Activated T-cell treated with anti-CD3 and anti-CD28 coated beads, Interleukin-2, amount 50 U/mL, for 72 hours (primary cell): ENCODE measurements at regions not wholly inside any gene's neighbourhood (a gene's known extent, or its start where the extent isn't known, plus 50 kb on each side); places are given as distances from the start of the nearest gene placed in this dataset.

Source experiments
- ATAC-seq, 2 donors: fragments of 150-1000 bp; cut with Tn5 transposase; replicated peaks in 1 of 2; 2 replicates each; pipeline ENCODE4 v1.10.0; 2021; ENCODE audit warnings: moderate library complexity in 2 of 2, mild to moderate bottlenecking in 1 of 2
- DNase-seq, 2 donors: peaks; one replicate each; pipeline ENCODE4 v3.0.0; 2021 to 2022; ENCODE audit warnings: mixed read lengths in 1 of 2
- H3K27ac Mint-ChIP-seq: one replicate; pipeline ENCODE4 v1.8.0; 2022; ENCODE audit warnings: mild to moderate bottlenecking, moderate library complexity, mixed read lengths
- H3K27me3 Mint-ChIP-seq: one replicate; pipeline ENCODE4 v1.8.0; 2022; ENCODE audit warnings: low read depth, mixed read lengths
- H3K36me3 Mint-ChIP-seq, 2 donors: one replicate each; pipeline ENCODE4 v1.8.0; 2022; ENCODE audit warnings: mixed read lengths in 2 of 2, mild to moderate bottlenecking in 1 of 2; ENCODE audit not compliant: insufficient read depth in 2 of 2
- H3K4me1 Mint-ChIP-seq: one replicate; pipeline ENCODE4 v1.8.0; 2022; ENCODE audit warnings: low read depth, mixed read lengths
- H3K4me3 Mint-ChIP-seq, 2 donors: one replicate each; pipeline ENCODE4 v1.8.0; 2022; ENCODE audit warnings: mild to moderate bottlenecking in 2 of 2, mixed read lengths in 2 of 2, moderate library complexity in 2 of 2
- H3K9me3 Mint-ChIP-seq, 2 donors: one replicate each; pipeline ENCODE4 v1.8.0; 2022; ENCODE audit warnings: mixed read lengths in 2 of 2

GRCh38 chr9:515665-516064 is 301.0 kb downstream of the DOCK8 start:
- peaks cover 68% of the 10 kb centered on the region for H3K4me1 Mint-ChIP-seq
- no peaks in the 10 kb centered on the region for H3K27me3 Mint-ChIP-seq
- peak in 1 of 2 donors; percentile 18 for ATAC-seq
- peaks cover 3 to 7% of the 10 kb centered on the region in 2 donors for H3K36me3 Mint-ChIP-seq
- H3K27ac Mint-ChIP-seq: peak overlapping the region; percentile 81
- DNase-seq: no peak
- H3K4me3 Mint-ChIP-seq: peak overlapping the region; percentile 45 to 82
- H3K9me3 Mint-ChIP-seq: peaks cover 0 to 4% of the 10 kb centered on the region in 2 donors

- Mint-ChIP-seq H3K4me3 (peak overlapping the region; percentile 78 to 90), H3K36me3 (peaks cover 3 to 7% of the 10 kb centered on the region in 2 donors)
Measured at GRCh38 chr9:517993-518392, 303.3 kb downstream of the DOCK8 start.

DNA sequence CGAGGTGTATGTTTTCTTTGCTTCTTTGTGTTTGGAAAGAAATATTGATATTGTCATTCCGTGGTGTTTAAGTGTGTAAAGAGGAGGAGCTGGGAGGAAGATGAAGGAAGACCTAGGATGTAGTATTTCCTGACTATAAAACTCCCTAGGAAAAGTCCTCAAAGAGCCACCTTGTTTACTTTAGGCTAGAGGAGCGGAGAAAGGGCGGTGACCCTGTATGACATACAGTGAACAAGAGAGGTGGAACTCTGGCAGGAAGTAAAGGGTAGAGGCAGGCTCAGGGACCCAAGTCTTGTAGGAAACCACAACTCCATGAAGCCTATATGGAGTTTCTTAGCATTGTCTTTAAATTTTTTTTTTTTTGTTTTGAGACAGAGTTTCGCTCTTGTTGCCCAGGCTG is 303.9 kb downstream of the DOCK8 start:
- Mint-ChIP-seq H3K36me3 (peaks cover 3 to 7% of the 10 kb centered on the region in 2 donors), H3K27ac (peak overlapping the region; percentile 97), H3K9me3 (peaks cover 0 to 4% of the 10 kb centered on the region in 2 donors), H3K27me3 (no peaks in the 10 kb centered on the region), H3K4me3 (peak overlapping the region; percentile 78 to 90), H3K4me1 (peaks cover 62% of the 10 kb centered on the region)
- ATAC-seq (peak; percentile 53 to 58), DNase-seq (no peak)

More at GRCh38 chr9:517993-518392, 303.3 kb downstream of the DOCK8 start:
- Mint-ChIP-seq H3K27ac (peak overlapping the region; percentile 97), H3K9me3 (peaks cover 0 to 4% of the 10 kb centered on the region in 2 donors), H3K27me3 (no peaks in the 10 kb centered on the region), H3K4me1 (peaks cover 64% of the 10 kb centered on the region)
- ATAC-seq (peak; percentile 36 to 40), DNase-seq (no peak)

- peaks cover 57% of the 10 kb centered on the region for H3K4me1 Mint-ChIP-seq
Measured at GRCh38 chr9:519579-519978, 304.9 kb downstream of the DOCK8 start.

DNA sequence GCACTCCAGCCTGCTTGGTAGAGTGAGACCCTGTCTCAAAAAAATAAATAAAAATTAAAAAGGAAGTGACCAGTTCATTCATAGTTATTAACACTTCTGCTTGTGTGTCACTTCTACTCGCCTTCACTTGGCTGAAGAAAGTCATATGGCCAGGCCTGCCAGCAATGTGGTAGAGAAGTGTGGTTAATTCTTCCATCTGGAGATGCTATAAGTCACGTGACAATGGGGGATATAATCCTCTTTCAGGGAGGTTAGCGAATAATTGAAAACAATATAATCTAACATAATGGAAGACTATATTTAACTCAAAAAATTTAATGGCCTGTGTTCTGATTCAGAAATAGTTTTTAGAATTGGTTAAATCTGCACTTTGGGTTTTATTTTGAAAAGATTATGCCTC is 305.6 kb downstream of the DOCK8 start:
- Mint-ChIP-seq H3K9me3 (no peaks in the 10 kb centered on the region), H3K36me3 (no peaks in the 10 kb centered on the region), H3K4me1 (peaks cover 51% of the 10 kb centered on the region), H3K27ac (no peak overlapping the region), H3K27me3 (no peaks in the 10 kb centered on the region), H3K4me3 (no peak overlapping the region)
- DNase-seq (no peak), ATAC-seq (no peak)

More at GRCh38 chr9:519579-519978, 304.9 kb downstream of the DOCK8 start:
- Mint-ChIP-seq H3K27ac (peak overlapping the region; percentile 69), H3K36me3 (peaks cover 0 to 3% of the 10 kb centered on the region in 2 donors), H3K9me3 (no peaks in the 10 kb centered on the region), H3K4me3 (no peak overlapping the region), H3K27me3 (no peaks in the 10 kb centered on the region)
- DNase-seq (no peak), ATAC-seq (peak in 1 of 2 donors; percentile 27)

- Mint-ChIP-seq H3K27ac (no peak overlapping the region), H3K36me3 (no peaks in the 10 kb centered on the region), H3K27me3 (no peaks in the 10 kb centered on the region), H3K9me3 (no peaks in the 10 kb centered on the region), H3K4me3 (no peak overlapping the region), H3K4me1 (peaks cover 33% of the 10 kb centered on the region)
- DNase-seq (no peak), ATAC-seq (no peak)
Measured at GRCh38 chr9:522190-522589, 307.5 kb downstream of the DOCK8 start.

GRCh38 chr9:522658-523057 is 308.0 kb downstream of the DOCK8 start:
- no peak overlapping the region for H3K27ac Mint-ChIP-seq
- ATAC-seq (no peak), DNase-seq (no peak)
- no peaks in the 10 kb centered on the region for H3K9me3 Mint-ChIP-seq
- H3K36me3 Mint-ChIP-seq: no peaks in the 10 kb centered on the region
- no peak overlapping the region for H3K4me3 Mint-ChIP-seq
- H3K4me1 Mint-ChIP-seq: peaks cover 29% of the 10 kb centered on the region
- no peaks in the 10 kb centered on the region for H3K27me3 Mint-ChIP-seq

DNA sequence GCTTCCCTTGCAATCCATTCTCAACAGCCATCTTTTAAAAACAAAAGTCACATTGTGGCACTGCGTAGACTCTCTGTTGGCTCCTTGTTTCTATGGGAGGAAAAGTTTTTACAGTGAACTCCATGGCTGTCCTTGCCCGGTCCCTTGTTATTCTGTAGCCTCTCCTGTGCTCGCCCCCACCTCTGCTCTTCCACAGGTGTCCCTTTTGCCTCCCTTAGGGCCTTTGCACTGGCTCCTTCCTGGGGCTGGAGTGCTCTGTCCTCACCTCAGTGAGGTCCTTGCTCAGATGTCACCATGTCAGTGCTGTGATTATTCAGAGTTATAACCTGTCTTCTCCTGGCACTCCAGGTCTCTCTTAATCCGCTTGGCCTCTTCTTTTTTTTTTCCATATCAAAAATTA is 308.8 kb downstream of the DOCK8 start:
- DNase-seq (no peak), ATAC-seq (no peak)
- Mint-ChIP-seq H3K36me3 (no peaks in the 10 kb centered on the region), H3K9me3 (no peaks in the 10 kb centered on the region), H3K27ac (no peak overlapping the region), H3K4me3 (no peak overlapping the region), H3K4me1 (peaks cover 21% of the 10 kb centered on the region), H3K27me3 (no peaks in the 10 kb centered on the region)

DNA sequence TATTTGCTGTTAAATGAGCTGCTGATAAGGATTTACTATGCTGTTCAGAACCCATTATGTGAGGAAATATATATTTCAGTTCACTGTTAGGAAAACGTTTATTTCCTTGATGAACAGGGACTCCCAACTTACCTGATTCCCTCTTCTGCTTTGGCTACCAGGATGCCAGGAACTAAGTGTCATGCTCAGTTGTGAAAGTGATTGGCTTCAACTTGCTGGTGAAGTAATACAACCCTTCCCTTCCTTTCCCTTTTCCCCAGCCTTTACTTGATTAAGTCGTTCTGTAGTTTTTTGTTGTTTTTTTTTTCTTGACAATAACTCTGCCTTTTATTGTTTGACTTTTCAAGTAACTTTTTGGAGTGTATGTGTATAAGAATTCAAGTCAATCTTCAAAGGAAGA is 309.3 kb downstream of the DOCK8 start:
- Mint-ChIP-seq H3K4me3 (no peak overlapping the region), H3K27ac (no peak overlapping the region), H3K27me3 (no peaks in the 10 kb centered on the region), H3K9me3 (no peaks in the 10 kb centered on the region), H3K4me1 (peaks cover 15% of the 10 kb centered on the region), H3K36me3 (no peaks in the 10 kb centered on the region)
- DNase-seq (no peak), ATAC-seq (no peak)

DNA sequence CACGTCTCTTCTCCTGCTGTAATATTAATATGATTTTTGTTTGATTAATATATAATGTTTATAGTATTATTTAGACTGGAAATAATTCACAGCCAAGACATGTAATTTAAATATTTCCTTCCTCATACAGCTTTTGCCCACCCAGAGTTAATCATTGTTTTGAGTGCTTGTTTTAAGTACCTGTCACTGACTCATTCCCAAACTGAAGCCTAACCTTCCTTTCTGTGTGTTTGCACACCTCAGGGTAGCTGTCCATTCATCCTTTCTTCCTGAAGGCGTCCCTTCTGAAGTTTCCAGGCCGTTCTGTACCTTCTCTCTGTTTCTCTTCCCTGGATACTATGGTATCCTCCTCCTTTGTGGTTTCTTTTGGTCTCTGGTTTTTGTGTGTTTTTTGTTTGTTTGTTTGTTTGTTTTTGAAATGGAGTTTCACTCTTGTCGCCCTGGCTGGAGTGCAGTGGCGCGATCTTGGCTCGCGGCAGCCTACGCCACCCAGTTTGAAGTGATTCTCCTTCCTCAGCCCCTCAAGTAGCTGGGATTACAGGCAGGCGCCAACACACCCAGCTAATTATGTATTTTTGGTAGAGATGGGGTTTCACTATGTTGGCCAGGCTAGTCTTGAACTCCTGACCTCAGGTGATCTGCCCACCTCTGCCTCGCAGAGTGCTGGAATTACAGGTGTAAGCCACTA is 312.4 kb downstream of the DOCK8 start:
- no peaks in the 10 kb centered on the region for H3K27me3 Mint-ChIP-seq
- no peaks in the 10 kb centered on the region for H3K36me3 Mint-ChIP-seq
- no peaks in the 10 kb centered on the region for H3K9me3 Mint-ChIP-seq
- ATAC-seq (no peak), DNase-seq (no peak)
- no peak overlapping the region for H3K27ac Mint-ChIP-seq
- no peaks in the 10 kb centered on the region for H3K4me1 Mint-ChIP-seq
- no peak overlapping the region for H3K4me3 Mint-ChIP-seq

- H3K4me3 Mint-ChIP-seq: no peak overlapping the region
- H3K4me1 Mint-ChIP-seq: no peaks in the 10 kb centered on the region
- no peaks in the 10 kb centered on the region for H3K27me3 Mint-ChIP-seq
- no peaks in the 10 kb centered on the region for H3K9me3 Mint-ChIP-seq
- no peaks in the 10 kb centered on the region for H3K36me3 Mint-ChIP-seq
- DNase-seq: no peak
- H3K27ac Mint-ChIP-seq: no peak overlapping the region
- ATAC-seq: no peak
Measured at GRCh38 chr9:529731-530130, 311.8 kb upstream of the DMRT1 start.

- no peaks in the 10 kb centered on the region for H3K36me3 Mint-ChIP-seq
- no peak overlapping the region for H3K4me3 Mint-ChIP-seq
- H3K9me3 Mint-ChIP-seq: no peaks in the 10 kb centered on the region
- DNase-seq (no peak), ATAC-seq (no peak)
- no peaks in the 10 kb centered on the region for H3K4me1 Mint-ChIP-seq
- H3K27me3 Mint-ChIP-seq: no peaks in the 10 kb centered on the region
- H3K27ac Mint-ChIP-seq: no peak overlapping the region
Measured at GRCh38 chr9:530681-531080, 310.8 kb upstream of the DMRT1 start.

- H3K4me1 Mint-ChIP-seq: peaks cover 14% of the 10 kb centered on the region
- no peaks in the 10 kb centered on the region for H3K27me3 Mint-ChIP-seq
- ATAC-seq: no peak
- no peak overlapping the region for H3K27ac Mint-ChIP-seq
- H3K4me3 Mint-ChIP-seq: no peak overlapping the region
- no peaks in the 10 kb centered on the region for H3K36me3 Mint-ChIP-seq
- no peaks in the 10 kb centered on the region for H3K9me3 Mint-ChIP-seq
- no peak for DNase-seq
Measured at GRCh38 chr9:532707-533106, 308.8 kb upstream of the DMRT1 start.

- H3K9me3 Mint-ChIP-seq: no peaks in the 10 kb centered on the region
- H3K27ac Mint-ChIP-seq: no peak overlapping the region
- no peaks in the 10 kb centered on the region for H3K27me3 Mint-ChIP-seq
- H3K4me3 Mint-ChIP-seq: no peak overlapping the region
- ATAC-seq (no peak), DNase-seq (no peak)
- peaks cover 19% of the 10 kb centered on the region for H3K4me1 Mint-ChIP-seq
- H3K36me3 Mint-ChIP-seq: no peaks in the 10 kb centered on the region
Measured at GRCh38 chr9:534886-535285, 306.6 kb upstream of the DMRT1 start.
